Stomach (tissue), 4 donors: ENCODE measurements at regions not wholly inside any gene's neighbourhood (a gene's known extent, or its start where the extent isn't known, plus 50 kb on each side); places are given as distances from the start of the nearest gene placed in this dataset.

ENCODE experiments used
- EP300 ChIP-seq: sonication (generic); formaldehyde crosslinking; IDR thresholded peaks from one replicate; pipeline ENCODE4 v1.6.1; 2017; ENCODE audit warnings: antibody characterized with exemption
- POLR2A ChIP-seq, 4 donors: fragments of 450-650 bp; IDR thresholded peaks; one replicate each; pipeline ENCODE4 v1.6.1; 2016; ENCODE audit warnings: antibody characterized with exemption in 4 of 4, control low read depth in 2 of 4, mild to moderate bottlenecking in 1 of 4, moderate library complexity in 1 of 4
- TF ChIP-seq, protein P1 (sequence below), 7 experiments: fragments of 450-650 bp in 4 of 7; fragments of 200-600 bp in 3 of 7; sonication (generic) in 3 of 7; IDR thresholded peaks; one replicate each; pipeline ENCODE4 v1.5.1; 2016 to 2019; ENCODE audit warnings: antibody characterized with exemption in 7 of 7, control low read depth in 2 of 7, mild to moderate bottlenecking in 1 of 7

GRCh38 chr9:135016876-135017275, 70.6 kb upstream of the OLFM1 start:
- TF ChIP-seq, protein P1, sequence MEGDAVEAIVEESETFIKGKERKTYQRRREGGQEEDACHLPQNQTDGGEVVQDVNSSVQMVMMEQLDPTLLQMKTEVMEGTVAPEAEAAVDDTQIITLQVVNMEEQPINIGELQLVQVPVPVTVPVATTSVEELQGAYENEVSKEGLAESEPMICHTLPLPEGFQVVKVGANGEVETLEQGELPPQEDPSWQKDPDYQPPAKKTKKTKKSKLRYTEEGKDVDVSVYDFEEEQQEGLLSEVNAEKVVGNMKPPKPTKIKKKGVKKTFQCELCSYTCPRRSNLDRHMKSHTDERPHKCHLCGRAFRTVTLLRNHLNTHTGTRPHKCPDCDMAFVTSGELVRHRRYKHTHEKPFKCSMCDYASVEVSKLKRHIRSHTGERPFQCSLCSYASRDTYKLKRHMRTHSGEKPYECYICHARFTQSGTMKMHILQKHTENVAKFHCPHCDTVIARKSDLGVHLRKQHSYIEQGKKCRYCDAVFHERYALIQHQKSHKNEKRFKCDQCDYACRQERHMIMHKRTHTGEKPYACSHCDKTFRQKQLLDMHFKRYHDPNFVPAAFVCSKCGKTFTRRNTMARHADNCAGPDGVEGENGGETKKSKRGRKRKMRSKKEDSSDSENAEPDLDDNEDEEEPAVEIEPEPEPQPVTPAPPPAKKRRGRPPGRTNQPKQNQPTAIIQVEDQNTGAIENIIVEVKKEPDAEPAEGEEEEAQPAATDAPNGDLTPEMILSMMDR (IDR thresholded peaks at IDR 0.05), result no peak
- TF ChIP-seq EP300 (no peak), POLR2A (IDR thresholded peaks at IDR 0.05) (no peak)
